ENCODE measurements at regions not wholly inside any gene's neighbourhood (a gene's known extent, or its start where the extent isn't known, plus 50 kb on each side); places are given as distances from the start of the nearest gene placed in this dataset.
A peak's percentile ranks its signal among the peaks of the same experiment; 100 is the strongest.

DNA sequence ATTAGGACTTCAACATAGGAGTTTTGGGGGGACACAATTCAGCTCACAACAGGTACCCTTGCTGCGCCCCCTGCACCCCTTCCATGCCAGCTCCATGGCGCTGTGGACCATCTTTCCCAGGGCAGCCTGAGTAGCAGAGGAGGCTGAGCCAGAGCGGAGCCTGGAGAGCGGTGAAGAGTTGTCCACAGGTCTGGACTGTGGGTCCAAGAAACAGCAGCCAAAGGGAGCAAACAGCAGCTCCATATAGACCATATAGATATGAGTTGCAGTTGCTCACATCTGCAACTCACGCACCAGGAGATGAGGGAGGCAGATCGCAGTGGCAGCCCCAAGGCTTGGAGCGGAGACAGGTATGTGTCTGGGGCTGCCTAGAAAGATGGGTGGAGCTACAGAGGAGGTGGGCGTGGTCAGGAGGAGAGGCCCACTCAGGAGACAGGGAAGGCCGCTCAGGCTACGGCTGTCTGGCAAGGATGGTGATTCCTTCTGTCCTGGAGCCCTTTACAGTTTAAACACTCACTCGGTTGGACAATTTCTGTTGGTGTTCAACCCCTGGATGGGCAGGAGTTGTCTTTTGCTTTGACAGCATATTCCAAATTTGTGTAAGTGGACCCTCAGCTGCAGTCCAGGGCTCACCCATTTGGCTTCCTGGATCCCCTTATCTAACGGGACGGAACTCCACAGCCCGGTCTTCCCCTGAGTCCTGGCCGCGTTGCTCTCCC is 155.1 kb downstream of the LPIN1 start:
- Histone ChIP-seq H3K27me3 (no peaks in the 10 kb centered on the region), H3K36me3 (replicated peaks in 1 of 2; ENCODE audit: insufficient read depth in 1 of 2, low read depth in 2 of 2) (no peaks in the 10 kb centered on the region), H3K9me3 (no peaks in the 10 kb centered on the region), H3K4me3 (no peak overlapping the region), H3K27ac (no peak overlapping the region), H3K4me1 (no peaks in the 10 kb centered on the region)
- DNase-seq (no peak), ATAC-seq (no peak)
- TF ChIP-seq POLR2A (IDR thresholded peaks at IDR 0.05) (no peak), CTCF (IDR thresholded peaks at IDR 0.05) (no peak)
- intact Hi-C loops (cut with DNase I): no loop called here
- 90% methylated on average over 16 of the region's 16 CpGs for WGBS, 2 donors

DNA sequence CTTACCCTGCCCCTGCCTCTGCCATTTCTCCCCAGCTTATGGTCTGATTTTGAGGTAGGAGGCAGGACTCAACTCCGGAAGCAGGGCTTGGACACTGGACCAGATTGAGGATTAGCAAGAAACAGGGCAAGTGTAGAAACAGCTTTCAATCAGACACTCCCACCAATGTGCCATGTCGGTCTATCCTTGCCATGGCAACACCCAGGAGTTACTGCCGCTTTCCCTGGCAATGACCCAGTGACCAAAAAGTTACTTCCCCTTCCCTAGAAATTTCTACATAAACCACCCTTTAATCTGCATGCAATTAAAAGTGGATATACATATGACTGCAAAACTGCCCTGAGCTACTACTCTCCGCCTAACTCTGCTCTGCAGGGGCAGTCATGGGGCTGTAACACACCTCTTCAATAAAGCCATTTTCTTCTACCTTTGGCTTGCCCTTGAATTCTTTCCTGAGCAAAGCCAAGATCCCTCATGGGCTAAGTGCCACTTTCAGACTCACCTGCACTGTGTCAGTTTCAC is 156.7 kb downstream of the LPIN1 start:
- H3K27me3 ChIP-seq: no peaks in the 10 kb centered on the region
- no peaks in the 10 kb centered on the region for H3K36me3 ChIP-seq (replicated peaks in 1 of 2; ENCODE audit: insufficient read depth in 1 of 2, low read depth in 2 of 2)
- WGBS, 2 donors: 61 to 91% methylated on average over 4 of the region's 4 CpGs
- H3K4me1 ChIP-seq: no peaks in the 10 kb centered on the region
- H3K9me3 ChIP-seq: no peaks in the 10 kb centered on the region
- no peak overlapping the region for H3K27ac ChIP-seq
- ATAC-seq: no peak
- intact Hi-C loops (cut with DNase I): no loop called here
- TF ChIP-seq CTCF (IDR thresholded peaks at IDR 0.05) (no peak), POLR2A (IDR thresholded peaks at IDR 0.05) (no peak)
- H3K4me3 ChIP-seq: no peak overlapping the region
- DNase-seq: no peak

- ATAC-seq (no peak), DNase-seq (peak in 1 of 4 donors; percentile 27)
- Histone ChIP-seq H3K27ac (no peak overlapping the region), H3K9me3 (no peaks in the 10 kb centered on the region), H3K4me3 (no peak overlapping the region), H3K27me3 (no peaks in the 10 kb centered on the region), H3K36me3 (replicated peaks in 1 of 2; ENCODE audit: insufficient read depth in 1 of 2, low read depth in 2 of 2) (no peaks in the 10 kb centered on the region), H3K4me1 (no peaks in the 10 kb centered on the region)
- TF ChIP-seq POLR2A (IDR thresholded peaks at IDR 0.05) (no peak), CTCF (IDR thresholded peaks at IDR 0.05) (no peak)
- 57 to 63% methylated on average over 5 of the region's 5 CpGs for WGBS, 2 donors
- intact Hi-C loops (cut with DNase I): no loop called here
These were observed 157.6 kb downstream of the LPIN1 start for GRCh38 chr2:11904029-11904428.

DNA sequence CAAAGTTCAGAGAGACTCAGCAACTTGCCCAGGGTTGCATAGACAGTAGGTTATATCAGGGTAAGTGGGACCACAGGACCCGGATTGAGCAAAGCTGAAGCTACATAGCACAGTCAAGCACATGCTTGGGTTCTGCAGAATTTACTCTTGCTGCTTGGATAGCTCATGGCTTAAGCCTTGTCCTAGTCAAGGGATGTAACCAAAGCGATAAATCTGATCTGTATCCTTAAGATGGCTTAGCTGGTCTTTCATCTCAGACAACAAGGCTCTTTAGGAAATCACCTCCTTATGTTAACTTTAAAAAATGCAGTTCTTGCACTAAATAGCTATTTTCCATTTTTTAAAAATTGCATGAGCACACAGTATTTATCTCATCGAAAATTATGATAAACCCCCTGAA is 158.5 kb downstream of the LPIN1 start:
- H3K4me1 ChIP-seq: no peaks in the 10 kb centered on the region
- WGBS, 2 donors: 43 to 70% methylated on average over 3 of the region's 3 CpGs
- intact Hi-C loops (cut with DNase I): no loop called here
- ATAC-seq (no peak), DNase-seq (no peak)
- H3K9me3 ChIP-seq: no peaks in the 10 kb centered on the region
- H3K27me3 ChIP-seq: no peaks in the 10 kb centered on the region
- no peaks in the 10 kb centered on the region for H3K36me3 ChIP-seq (replicated peaks in 1 of 2; ENCODE audit: insufficient read depth in 1 of 2, low read depth in 2 of 2)
- TF ChIP-seq POLR2A (IDR thresholded peaks at IDR 0.05) (no peak), CTCF (IDR thresholded peaks at IDR 0.05) (no peak)
- no peak overlapping the region for H3K27ac ChIP-seq
- no peak overlapping the region for H3K4me3 ChIP-seq

- Histone ChIP-seq H3K27ac (no peak overlapping the region), H3K4me1 (no peaks in the 10 kb centered on the region), H3K27me3 (no peaks in the 10 kb centered on the region), H3K9me3 (no peaks in the 10 kb centered on the region), H3K36me3 (replicated peaks in 1 of 2; ENCODE audit: insufficient read depth in 1 of 2, low read depth in 2 of 2) (no peaks in the 10 kb centered on the region), H3K4me3 (no peak overlapping the region)
- WGBS, 2 donors: 63 to 92% methylated on average over 6 of the region's 6 CpGs
- intact Hi-C loops (cut with DNase I): no loop called here
- no peak for ATAC-seq
- DNase-seq: peak in 1 of 4 donors; percentile 33
- TF ChIP-seq CTCF (IDR thresholded peaks at IDR 0.05) (no peak), POLR2A (IDR thresholded peaks at IDR 0.05) (no peak)
These were observed 160.8 kb downstream of the LPIN1 start for GRCh38 chr2:11907190-11907589.
